Mesothelial cell of epicardium (in vitro differentiated cells): ENCODE measurements at regions not wholly inside any gene's neighbourhood (a gene's known extent, or its start where the extent isn't known, plus 50 kb on each side); places are given as distances from the start of the nearest gene placed in this dataset.

Source experiments
- DNase-seq, 2 experiments: peaks; one replicate each; pipeline ENCODE4 v3.0.0; 2021; ENCODE audit warnings: low spot score in 2 of 2; ENCODE audit not compliant: unreplicated experiment in 2 of 2
- H3K27ac Mint-ChIP-seq: 2 replicates; pipeline ENCODE4 v1.8.0; 2021; ENCODE audit warnings: mixed read lengths
- H3K27me3 Mint-ChIP-seq: 2 replicates; pipeline ENCODE4 v1.8.0; 2021; ENCODE audit warnings: low read depth, mixed read lengths
- H3K36me3 Mint-ChIP-seq: 2 replicates; pipeline ENCODE4 v1.8.0; 2021; ENCODE audit warnings: mixed read lengths
- H3K4me1 Mint-ChIP-seq: 2 replicates; pipeline ENCODE4 v1.8.0; 2021; ENCODE audit warnings: mixed read lengths
- H3K4me3 Mint-ChIP-seq: 2 replicates; pipeline ENCODE4 v1.8.0; 2021; ENCODE audit warnings: mild to moderate bottlenecking, moderate library complexity, mixed read lengths
- H3K9me3 Mint-ChIP-seq: 2 replicates; pipeline ENCODE4 v1.8.0; 2021; ENCODE audit warnings: mixed read lengths
- CTCF ChIP-seq: fragments of 200-600 bp; sonication (generic); IDR thresholded peaks from one replicate; pipeline ENCODE4 v1.5.0; 2021; ENCODE audit warnings: antibody characterized with exemption; ENCODE audit not compliant: unreplicated experiment

- peaks cover 26% of the 10 kb centered on the region for H3K4me1 Mint-ChIP-seq
Observed at GRCh38 chr2:219998107-219998506, 370.7 kb downstream of the SLC4A3 start.

GRCh38 chr2:219998714-219999227 is 371.3 kb downstream of the SLC4A3 start:
- Mint-ChIP-seq H3K4me1 (peaks cover 26% of the 10 kb centered on the region), H3K36me3 (no peaks in the 10 kb centered on the region), H3K4me3 (no peak overlapping the region), H3K27me3 (peaks cover under 1% of the 10 kb centered on the region), H3K9me3 (peaks cover 8% of the 10 kb centered on the region), H3K27ac (no peak overlapping the region)
- TF ChIP-seq CTCF, result no peak
- DNase-seq, result no peak

More at GRCh38 chr2:219998107-219998506, 370.7 kb downstream of the SLC4A3 start:
- no peak for DNase-seq
- peaks cover 8% of the 10 kb centered on the region for H3K9me3 Mint-ChIP-seq
- H3K27me3 Mint-ChIP-seq, result no peaks in the 10 kb centered on the region
- H3K4me3 Mint-ChIP-seq, result no peak overlapping the region
- no peaks in the 10 kb centered on the region for H3K36me3 Mint-ChIP-seq
- TF ChIP-seq CTCF, result no peak
- no peak overlapping the region for H3K27ac Mint-ChIP-seq

- peaks cover 26% of the 10 kb centered on the region for H3K4me1 Mint-ChIP-seq
- peaks cover 8% of the 10 kb centered on the region for H3K9me3 Mint-ChIP-seq
- H3K27ac Mint-ChIP-seq, result no peak overlapping the region
- peaks cover 5% of the 10 kb centered on the region for H3K27me3 Mint-ChIP-seq
- no peak overlapping the region for H3K4me3 Mint-ChIP-seq
- H3K36me3 Mint-ChIP-seq, result no peaks in the 10 kb centered on the region
- TF ChIP-seq CTCF, result no peak
- DNase-seq, result no peak
Observed at GRCh38 chr2:220000080-220000479, 372.6 kb downstream of the SLC4A3 start.

GRCh38 chr2:220000586-220000985 is 373.2 kb downstream of the SLC4A3 start:
- TF ChIP-seq CTCF, result no peak
- Mint-ChIP-seq H3K36me3 (no peaks in the 10 kb centered on the region), H3K27me3 (peaks cover 5% of the 10 kb centered on the region), H3K9me3 (peaks cover 8% of the 10 kb centered on the region), H3K4me3 (no peak overlapping the region), H3K4me1 (peaks cover 26% of the 10 kb centered on the region), H3K27ac (no peak overlapping the region)
- DNase-seq, result no peak

GRCh38 chr2:220001751-220002150 is 374.3 kb downstream of the SLC4A3 start:
- H3K9me3 Mint-ChIP-seq, result peaks cover 8% of the 10 kb centered on the region
- TF ChIP-seq CTCF, result no peak
- H3K27me3 Mint-ChIP-seq, result peaks cover 5% of the 10 kb centered on the region
- H3K4me1 Mint-ChIP-seq, result peaks cover 31% of the 10 kb centered on the region
- DNase-seq, result no peak
- H3K4me3 Mint-ChIP-seq, result no peak overlapping the region
- peak overlapping the region; percentile 40 for H3K27ac Mint-ChIP-seq
- no peaks in the 10 kb centered on the region for H3K36me3 Mint-ChIP-seq

GRCh38 chr2:220002251-220002650 is 374.8 kb downstream of the SLC4A3 start:
- peaks cover 29% of the 10 kb centered on the region for H3K4me1 Mint-ChIP-seq

More at GRCh38 chr2:220002251-220002650, 374.8 kb downstream of the SLC4A3 start:
- no peak overlapping the region for H3K27ac Mint-ChIP-seq
- no peaks in the 10 kb centered on the region for H3K36me3 Mint-ChIP-seq
- peaks cover 8% of the 10 kb centered on the region for H3K9me3 Mint-ChIP-seq
- DNase-seq, result no peak
- H3K27me3 Mint-ChIP-seq, result peaks cover 5% of the 10 kb centered on the region
- H3K4me3 Mint-ChIP-seq, result no peak overlapping the region
- TF ChIP-seq CTCF, result no peak
